ENCODE measurements at regions not wholly inside any gene's neighbourhood (a gene's known extent, or its start where the extent isn't known, plus 50 kb on each side); places are given as distances from the start of the nearest gene placed in this dataset.

GRCh38 chr11:97409141-97409540 is 1019.3 kb downstream of the JRKL start:
- ChIA-PET POLR2A (no interaction called here), CTCF (no interaction called here)
- no peak overlapping the region for H3K4me3 ChIP-seq (ENCODE audit: low read depth, low read length)
- no peak for DNase-seq (ENCODE audit: low read depth, low spot score)
- TF ChIP-seq CTCF (IDR thresholded peaks at IDR 0.05; ENCODE audit: insufficient read depth, low read length, missing control alignments): no peak

GRCh38 chr11:97414801-97415200 is 1025.0 kb downstream of the JRKL start:
- DNase-seq (ENCODE audit: low read depth, low spot score): no peak

GRCh38 chr11:97419729-97420128 is 1029.9 kb downstream of the JRKL start:
- ChIA-PET CTCF (no interaction called here), POLR2A (no interaction called here)
- no peak for DNase-seq (ENCODE audit: low read depth, low spot score)
- no peak for TF ChIP-seq CTCF (IDR thresholded peaks at IDR 0.05; ENCODE audit: insufficient read depth, low read length, missing control alignments)
- H3K4me3 ChIP-seq (ENCODE audit: low read depth, low read length): no peak overlapping the region

More at GRCh38 chr11:97414801-97415200, 1025.0 kb downstream of the JRKL start:
- CTCF ChIA-PET: no interaction called here
- no peak for TF ChIP-seq CTCF (IDR thresholded peaks at IDR 0.05; ENCODE audit: insufficient read depth, low read length, missing control alignments)
- POLR2A ChIA-PET: no interaction called here
- H3K4me3 ChIP-seq (ENCODE audit: low read depth, low read length): no peak overlapping the region

GRCh38 chr11:97428247-97428790 is 1038.5 kb downstream of the JRKL start:
- TF ChIP-seq CTCF (IDR thresholded peaks at IDR 0.05; ENCODE audit: insufficient read depth, low read length, missing control alignments): no peak
- ChIA-PET CTCF (no interaction called here), POLR2A (no interaction called here)
- DNase-seq (ENCODE audit: low read depth, low spot score): no peak
- H3K4me3 ChIP-seq (ENCODE audit: low read depth, low read length): no peak overlapping the region

- ChIA-PET POLR2A (no interaction called here), CTCF (no interaction called here)
- no peak overlapping the region for H3K4me3 ChIP-seq (ENCODE audit: low read depth, low read length)
- TF ChIP-seq CTCF (IDR thresholded peaks at IDR 0.05; ENCODE audit: insufficient read depth, low read length, missing control alignments): no peak
- no peak for DNase-seq (ENCODE audit: low read depth, low spot score)
Observed at GRCh38 chr11:97430877-97431276, 1041.1 kb downstream of the JRKL start.

GRCh38 chr11:97432926-97433325 is 1043.1 kb downstream of the JRKL start:
- no peak for TF ChIP-seq CTCF (IDR thresholded peaks at IDR 0.05; ENCODE audit: insufficient read depth, low read length, missing control alignments)
- CTCF ChIA-PET: no interaction called here
- DNase-seq (ENCODE audit: low read depth, low spot score): no peak
- POLR2A ChIA-PET: interaction anchor here (0.5 kb wide), 1 partner anchor 1501 kb away, joined by 3 read pairs; no protein-coding TSS in a partner anchor
- H3K4me3 ChIP-seq (ENCODE audit: low read depth, low read length): no peak overlapping the region
